ENCODE measurements at regions not wholly inside any gene's neighbourhood (a gene's known extent, or its start where the extent isn't known, plus 50 kb on each side); places are given as distances from the start of the nearest gene placed in this dataset.

DNA sequence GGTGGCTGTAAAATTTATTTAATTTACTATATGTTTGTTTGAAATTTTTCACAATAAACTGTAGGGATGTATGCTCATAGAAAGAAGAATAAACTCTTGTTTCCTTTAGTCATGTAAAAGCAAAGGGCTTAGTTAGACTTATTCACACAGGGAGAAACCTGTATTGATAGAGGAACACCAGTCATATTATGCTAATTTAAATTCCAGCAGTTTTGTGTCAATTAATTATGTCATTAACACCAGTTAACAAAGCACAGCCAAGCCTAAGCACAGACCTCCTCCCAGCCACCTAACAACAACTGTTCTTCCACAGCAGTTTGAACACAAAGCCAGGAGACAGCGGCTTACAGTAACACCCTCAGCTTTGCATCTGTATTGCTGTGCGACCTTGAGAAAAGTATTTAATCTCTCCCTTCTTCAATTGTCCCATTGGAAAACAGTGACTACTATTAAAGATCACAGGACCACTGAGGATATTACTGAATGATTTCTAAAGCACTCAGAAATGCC, 260.8 kb upstream of the RRP15 start:
- H3K4me3 ChIP-seq (ENCODE audit: low read depth, low read length), result no peak overlapping the region
- DNase-seq (ENCODE audit: low read depth), result no peak
- TF ChIP-seq, protein P1, sequence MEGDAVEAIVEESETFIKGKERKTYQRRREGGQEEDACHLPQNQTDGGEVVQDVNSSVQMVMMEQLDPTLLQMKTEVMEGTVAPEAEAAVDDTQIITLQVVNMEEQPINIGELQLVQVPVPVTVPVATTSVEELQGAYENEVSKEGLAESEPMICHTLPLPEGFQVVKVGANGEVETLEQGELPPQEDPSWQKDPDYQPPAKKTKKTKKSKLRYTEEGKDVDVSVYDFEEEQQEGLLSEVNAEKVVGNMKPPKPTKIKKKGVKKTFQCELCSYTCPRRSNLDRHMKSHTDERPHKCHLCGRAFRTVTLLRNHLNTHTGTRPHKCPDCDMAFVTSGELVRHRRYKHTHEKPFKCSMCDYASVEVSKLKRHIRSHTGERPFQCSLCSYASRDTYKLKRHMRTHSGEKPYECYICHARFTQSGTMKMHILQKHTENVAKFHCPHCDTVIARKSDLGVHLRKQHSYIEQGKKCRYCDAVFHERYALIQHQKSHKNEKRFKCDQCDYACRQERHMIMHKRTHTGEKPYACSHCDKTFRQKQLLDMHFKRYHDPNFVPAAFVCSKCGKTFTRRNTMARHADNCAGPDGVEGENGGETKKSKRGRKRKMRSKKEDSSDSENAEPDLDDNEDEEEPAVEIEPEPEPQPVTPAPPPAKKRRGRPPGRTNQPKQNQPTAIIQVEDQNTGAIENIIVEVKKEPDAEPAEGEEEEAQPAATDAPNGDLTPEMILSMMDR (IDR thresholded peaks at IDR 0.05; ENCODE audit: insufficient read depth, low read length), result no peak

DNA sequence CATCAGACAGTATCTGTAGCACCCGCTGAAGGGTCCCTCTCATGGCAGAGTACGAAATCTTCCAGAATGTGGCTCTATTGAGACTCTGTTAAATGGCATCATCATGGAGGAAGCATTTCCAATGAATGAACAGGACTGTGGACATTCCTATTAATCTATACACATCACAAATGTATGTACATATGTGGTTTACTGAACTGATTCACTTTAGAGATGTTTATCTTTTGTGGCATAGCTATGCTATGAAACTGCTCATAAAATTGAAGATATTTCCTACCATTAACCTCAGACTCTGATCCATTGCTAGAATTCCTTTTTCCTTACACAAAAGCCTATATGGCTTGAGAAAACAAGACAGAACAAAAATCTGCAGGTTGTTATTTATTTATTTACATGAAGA, 259.6 kb upstream of the RRP15 start:
- DNase-seq (ENCODE audit: low read depth), result no peak
- TF ChIP-seq, protein P1 (IDR thresholded peaks at IDR 0.05; ENCODE audit: insufficient read depth, low read length), result no peak
- H3K4me3 ChIP-seq (ENCODE audit: low read depth, low read length), result no peak overlapping the region

DNA sequence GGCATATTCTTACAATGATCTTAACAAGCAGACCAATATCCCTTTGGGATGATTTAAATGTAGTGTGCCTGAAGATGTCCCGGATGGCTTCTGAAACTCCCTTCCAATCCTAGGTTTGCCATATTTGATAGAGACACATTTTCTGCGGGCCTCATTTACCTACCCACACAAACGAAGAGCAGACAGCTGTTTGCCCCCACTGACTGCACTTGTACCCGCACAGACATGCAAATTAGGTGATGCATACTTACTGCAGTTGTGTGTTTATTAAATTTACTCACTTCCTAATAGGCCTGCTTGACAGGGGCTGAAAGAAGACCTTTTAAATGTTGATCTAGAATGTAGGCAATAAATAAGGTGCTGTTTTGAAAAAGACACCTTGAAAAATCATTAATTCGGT, 257.9 kb upstream of the RRP15 start:
- H3K4me3 ChIP-seq (ENCODE audit: low read depth, low read length), result no peak overlapping the region

DNA sequence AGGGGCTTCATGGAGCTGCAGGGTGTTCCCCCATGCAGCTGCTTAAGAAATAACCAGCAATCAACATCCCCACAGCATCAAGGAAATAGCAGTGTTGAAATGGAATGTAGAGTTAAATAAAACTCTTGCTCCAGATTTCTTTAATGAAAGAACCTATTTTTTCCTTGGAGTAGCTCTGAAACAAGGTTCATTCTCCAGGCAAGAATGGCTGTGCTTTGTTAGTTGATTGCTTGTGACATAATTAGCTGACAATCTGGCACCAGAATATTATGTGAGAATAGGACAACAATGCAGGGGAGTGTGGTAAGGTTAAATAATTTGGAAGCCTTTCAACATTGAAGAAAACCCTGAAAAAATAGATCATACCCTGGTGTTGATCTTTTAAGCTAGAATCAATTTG, 254.2 kb upstream of the RRP15 start:
- TF ChIP-seq, protein P1 (IDR thresholded peaks at IDR 0.05; ENCODE audit: insufficient read depth, low read length), result no peak
- DNase-seq (ENCODE audit: low read depth), result no peak
- no peak overlapping the region for H3K4me3 ChIP-seq (ENCODE audit: low read depth, low read length)

More for the DNA sequence above, 257.9 kb upstream of the RRP15 start:
- TF ChIP-seq, protein P1 (IDR thresholded peaks at IDR 0.05; ENCODE audit: insufficient read depth, low read length), result no peak
- DNase-seq (ENCODE audit: low read depth), result no peak

DNA sequence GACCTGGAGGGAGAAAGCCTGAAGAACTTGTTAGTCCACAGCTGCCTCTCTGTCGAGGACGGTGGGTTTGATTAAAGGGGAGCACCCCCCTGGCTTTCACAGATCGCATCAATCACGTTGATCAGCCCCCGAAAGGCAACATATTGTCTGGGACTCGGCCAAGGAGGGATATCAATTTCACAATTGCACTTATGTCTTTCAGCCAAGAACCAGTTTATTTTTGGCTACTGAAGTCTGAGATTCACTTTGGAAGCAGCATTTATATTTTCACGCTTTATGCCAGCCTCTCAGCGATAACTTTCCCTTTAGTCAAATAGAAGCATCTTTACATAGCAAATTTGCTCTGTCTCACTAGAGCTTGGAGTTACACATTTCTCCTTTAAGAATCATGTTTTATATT, 253.2 kb upstream of the RRP15 start:
- no peak for DNase-seq (ENCODE audit: low read depth)
- TF ChIP-seq, protein P1 (IDR thresholded peaks at IDR 0.05; ENCODE audit: insufficient read depth, low read length), result no peak
- no peak overlapping the region for H3K4me3 ChIP-seq (ENCODE audit: low read depth, low read length)

DNA sequence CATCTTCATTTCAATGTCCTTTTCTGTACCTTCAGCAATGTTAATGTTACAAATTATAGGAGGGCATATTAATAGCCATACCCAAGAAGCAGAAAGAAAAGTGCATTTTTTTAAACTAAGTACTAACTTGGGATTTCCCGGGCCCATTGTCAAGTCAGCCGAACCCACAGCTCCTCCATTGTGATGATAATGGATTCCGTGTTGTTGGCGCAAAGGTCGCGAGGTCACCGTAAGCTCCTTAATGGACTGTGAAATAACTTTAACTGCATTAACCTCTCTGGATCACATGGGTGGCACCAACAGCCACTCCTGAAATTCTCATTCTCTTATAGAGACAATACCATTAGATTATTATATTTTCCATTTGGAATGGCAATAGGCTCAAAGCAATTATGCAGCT, 250.6 kb upstream of the RRP15 start:
- no peak overlapping the region for H3K4me3 ChIP-seq (ENCODE audit: low read depth, low read length)
- TF ChIP-seq, protein P1 (IDR thresholded peaks at IDR 0.05; ENCODE audit: insufficient read depth, low read length), result no peak
- DNase-seq (ENCODE audit: low read depth), result no peak

DNA sequence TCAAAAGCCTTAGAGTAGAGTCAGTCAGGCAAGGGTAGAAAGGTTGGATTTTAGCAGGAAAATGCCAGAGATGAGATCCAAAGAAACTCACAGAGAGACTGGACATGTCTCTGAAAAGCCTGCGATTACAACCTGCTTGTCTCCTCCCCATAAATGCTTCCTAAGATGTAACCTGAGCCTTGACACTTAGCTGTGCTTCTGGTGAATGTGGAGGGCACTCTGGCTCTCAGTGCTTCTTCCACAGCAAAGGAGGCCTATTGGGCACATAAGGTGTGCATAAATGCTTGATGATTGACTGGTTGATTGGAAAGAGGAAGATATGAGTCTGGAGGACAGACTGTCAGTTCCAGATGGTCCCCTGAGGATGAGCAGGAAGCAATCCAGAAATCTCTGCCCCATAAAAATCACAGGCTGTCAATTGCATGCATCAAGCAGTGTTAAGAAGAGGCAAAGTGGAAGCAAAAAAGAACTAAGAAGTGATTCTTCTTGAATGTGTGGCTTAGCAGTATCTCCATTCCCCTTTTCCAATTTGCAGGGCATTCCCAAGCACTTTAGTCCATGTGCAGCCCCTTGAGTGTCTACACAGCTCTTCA, 236.2 kb upstream of the RRP15 start:
- H3K4me3 ChIP-seq (ENCODE audit: low read depth, low read length), result no peak overlapping the region
- no peak for DNase-seq (ENCODE audit: low read depth)
- TF ChIP-seq, protein P1 (IDR thresholded peaks at IDR 0.05; ENCODE audit: insufficient read depth, low read length), result no peak

All from fibroblast of the aortic adventitia (primary cell).